ENCODE measurements at regions not wholly inside any gene's neighbourhood (a gene's known extent, or its start where the extent isn't known, plus 50 kb on each side); places are given as distances from the start of the nearest gene placed in this dataset.

DNA sequence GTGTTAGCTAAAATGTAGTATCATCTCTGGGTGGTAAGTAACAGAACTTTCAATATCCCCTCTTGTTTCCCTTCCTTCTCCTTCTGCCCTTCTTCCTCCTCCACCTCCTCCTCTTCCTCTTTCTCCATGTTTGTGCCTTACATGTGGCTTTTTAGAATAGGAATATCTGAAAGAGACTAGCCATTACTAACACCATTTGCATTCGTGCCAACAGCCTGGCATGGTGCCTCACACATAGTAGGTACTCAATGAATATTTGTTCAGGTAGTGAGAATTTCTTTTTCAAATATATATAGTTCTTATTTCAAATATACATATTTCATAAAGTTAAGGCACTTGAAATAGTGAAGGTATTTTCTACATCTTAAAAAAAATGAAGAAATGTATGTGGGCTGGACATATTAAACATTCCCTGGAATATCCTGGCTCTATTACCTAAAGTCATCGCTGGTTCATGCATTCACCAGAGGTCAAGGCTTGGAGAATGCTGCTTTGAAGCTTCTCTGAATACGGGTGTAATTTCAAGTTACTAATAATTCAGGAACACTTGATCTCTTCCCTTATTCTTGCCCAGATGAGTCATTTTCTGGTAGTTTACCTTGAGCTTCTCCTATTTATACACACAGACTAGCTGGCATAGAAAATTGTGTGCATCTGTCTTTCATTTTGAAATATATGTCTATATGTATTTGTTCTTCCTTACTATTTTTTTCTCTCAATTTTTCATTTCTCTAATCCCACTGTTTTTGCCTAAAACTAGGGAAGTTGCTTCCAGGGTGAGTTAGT lies 319.4 kb downstream of the TGFB2 start:
- no peak overlapping the region for H3K4me3 Mint-ChIP-seq (ENCODE audit: low read depth)
- H3K27me3 Mint-ChIP-seq (ENCODE audit: low read depth): no peaks in the 10 kb centered on the region

GRCh38 chr1:218665221-218665620 lies 320.1 kb downstream of the TGFB2 start:
- Mint-ChIP-seq H3K27me3 (ENCODE audit: low read depth) (no peaks in the 10 kb centered on the region), H3K36me3 (ENCODE audit: low read depth) (no peaks in the 10 kb centered on the region), H3K27ac (no peak overlapping the region), H3K9me3 (peaks cover 2% of the 10 kb centered on the region), H3K4me3 (ENCODE audit: low read depth) (no peak overlapping the region), H3K4me1 (ENCODE audit: low read depth) (no peaks in the 10 kb centered on the region)
- DNase-seq (ENCODE audit: low spot score): no peak
- intact Hi-C loops (cut with micrococcal nuclease): no loop called here

More for the DNA sequence above, 319.4 kb downstream of the TGFB2 start:
- no peaks in the 10 kb centered on the region for H3K9me3 Mint-ChIP-seq
- H3K4me1 Mint-ChIP-seq (ENCODE audit: low read depth): no peaks in the 10 kb centered on the region
- DNase-seq (ENCODE audit: low spot score): no peak
- no peaks in the 10 kb centered on the region for H3K36me3 Mint-ChIP-seq (ENCODE audit: low read depth)
- no peak overlapping the region for H3K27ac Mint-ChIP-seq
- intact Hi-C loops (cut with micrococcal nuclease): no loop called here

DNA sequence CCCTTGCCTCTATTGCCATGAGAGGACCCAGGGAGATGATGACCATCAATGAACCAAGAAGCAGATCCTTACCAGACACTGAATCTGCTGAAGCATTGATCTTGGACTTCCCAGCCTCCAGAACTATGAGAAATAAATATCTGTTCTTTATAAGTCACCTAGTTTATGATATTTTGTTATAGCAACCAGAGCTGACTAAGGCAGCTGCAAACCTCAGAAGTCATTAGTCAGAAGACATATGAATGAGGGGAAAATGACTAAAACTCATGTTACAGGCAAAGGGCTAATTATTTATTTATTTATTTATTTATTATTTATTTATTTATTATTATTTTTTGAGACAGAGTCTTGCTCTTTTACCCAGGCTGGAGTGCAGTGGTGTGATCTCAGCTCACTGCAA lies 321.1 kb downstream of the TGFB2 start:
- Mint-ChIP-seq H3K27me3 (ENCODE audit: low read depth) (no peaks in the 10 kb centered on the region), H3K27ac (no peak overlapping the region), H3K36me3 (ENCODE audit: low read depth) (no peaks in the 10 kb centered on the region), H3K4me3 (ENCODE audit: low read depth) (no peak overlapping the region), H3K9me3 (peaks cover 4% of the 10 kb centered on the region), H3K4me1 (ENCODE audit: low read depth) (no peaks in the 10 kb centered on the region)
- intact Hi-C loops (cut with micrococcal nuclease): no loop called here
- DNase-seq (ENCODE audit: low spot score): no peak

- Mint-ChIP-seq H3K36me3 (ENCODE audit: low read depth) (no peaks in the 10 kb centered on the region), H3K4me3 (ENCODE audit: low read depth) (no peak overlapping the region), H3K27me3 (ENCODE audit: low read depth) (no peaks in the 10 kb centered on the region), H3K9me3 (peaks cover 4% of the 10 kb centered on the region), H3K27ac (no peak overlapping the region), H3K4me1 (ENCODE audit: low read depth) (no peaks in the 10 kb centered on the region)
- intact Hi-C loops (cut with micrococcal nuclease): no loop called here
- DNase-seq (ENCODE audit: low spot score): no peak
Observed at GRCh38 chr1:218667781-218668516, 322.8 kb downstream of the TGFB2 start.

DNA sequence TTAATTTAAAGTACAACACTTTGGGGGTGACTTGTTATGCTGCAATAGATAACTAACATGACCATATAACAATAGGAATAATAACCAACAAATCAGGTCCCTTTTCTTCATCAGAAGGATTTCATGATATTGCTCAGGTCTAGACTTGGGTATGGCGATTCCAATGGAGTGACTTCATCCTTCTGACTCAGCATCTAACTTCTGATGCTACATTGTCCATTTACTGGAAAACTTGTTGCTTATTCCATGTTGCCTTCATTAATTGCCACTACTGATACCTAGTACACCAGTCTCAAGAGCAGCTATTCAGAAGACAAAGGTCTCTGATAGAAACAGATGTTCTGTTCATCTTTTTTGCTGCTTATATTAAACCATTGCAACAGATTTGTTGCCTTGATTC lies 324.3 kb downstream of the TGFB2 start:
- peaks cover 4% of the 10 kb centered on the region for H3K9me3 Mint-ChIP-seq
- no peaks in the 10 kb centered on the region for H3K4me1 Mint-ChIP-seq (ENCODE audit: low read depth)
- intact Hi-C loops (cut with micrococcal nuclease): no loop called here
- H3K36me3 Mint-ChIP-seq (ENCODE audit: low read depth): no peaks in the 10 kb centered on the region
- DNase-seq (ENCODE audit: low spot score): no peak
- H3K27ac Mint-ChIP-seq: no peak overlapping the region
- no peak overlapping the region for H3K4me3 Mint-ChIP-seq (ENCODE audit: low read depth)
- H3K27me3 Mint-ChIP-seq (ENCODE audit: low read depth): no peaks in the 10 kb centered on the region

DNA sequence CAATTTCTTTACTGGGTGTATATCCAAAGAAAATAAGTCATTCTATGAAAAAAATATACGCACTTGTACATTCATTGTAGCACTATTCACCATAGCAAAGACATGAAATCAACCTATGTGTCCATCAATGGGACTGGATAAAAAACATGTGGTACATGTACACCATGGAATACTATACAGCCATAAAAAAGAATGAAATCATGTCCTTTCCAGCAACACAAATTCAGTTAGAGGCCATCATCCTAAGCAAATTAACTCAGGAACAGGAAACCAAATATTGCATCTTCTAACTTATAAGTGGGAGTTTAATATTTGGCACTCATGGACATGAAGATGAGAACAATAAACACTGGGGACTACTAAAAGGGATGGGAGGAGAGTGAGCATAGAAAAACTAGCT lies 325.7 kb downstream of the TGFB2 start:
- H3K4me3 Mint-ChIP-seq (ENCODE audit: low read depth): no peak overlapping the region
- H3K27me3 Mint-ChIP-seq (ENCODE audit: low read depth): no peaks in the 10 kb centered on the region
- no peak for DNase-seq (ENCODE audit: low spot score)
- peaks cover 4% of the 10 kb centered on the region for H3K9me3 Mint-ChIP-seq
- intact Hi-C loops (cut with micrococcal nuclease): no loop called here
- no peak overlapping the region for H3K27ac Mint-ChIP-seq
- no peaks in the 10 kb centered on the region for H3K36me3 Mint-ChIP-seq (ENCODE audit: low read depth)
- H3K4me1 Mint-ChIP-seq (ENCODE audit: low read depth): no peaks in the 10 kb centered on the region

DNA sequence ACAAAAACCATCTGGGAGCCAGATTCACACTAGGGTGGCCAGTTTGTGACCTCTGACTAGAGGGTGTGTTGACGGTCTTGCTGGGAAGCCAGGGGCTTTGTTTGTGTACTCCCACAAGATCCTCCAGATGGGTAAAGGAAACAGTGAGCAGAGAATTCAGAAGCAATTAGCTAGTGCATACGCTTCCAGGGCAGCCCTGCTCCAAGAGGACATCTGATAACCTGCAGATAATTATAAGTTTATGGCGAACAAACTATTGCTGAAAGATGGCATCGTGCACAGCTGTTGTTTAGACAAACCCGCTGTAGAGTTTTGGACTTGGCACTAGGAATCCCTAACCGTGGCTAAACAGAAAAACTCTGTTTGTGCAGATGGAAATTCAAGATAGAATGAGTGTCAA lies 326.4 kb downstream of the TGFB2 start:
- DNase-seq (ENCODE audit: low spot score): no peak
- intact Hi-C loops (cut with micrococcal nuclease): no loop called here
- Mint-ChIP-seq H3K9me3 (peaks cover 4% of the 10 kb centered on the region), H3K4me3 (ENCODE audit: low read depth) (no peak overlapping the region), H3K27ac (no peak overlapping the region), H3K27me3 (ENCODE audit: low read depth) (no peaks in the 10 kb centered on the region), H3K36me3 (ENCODE audit: low read depth) (no peaks in the 10 kb centered on the region), H3K4me1 (ENCODE audit: low read depth) (no peaks in the 10 kb centered on the region)

DNA sequence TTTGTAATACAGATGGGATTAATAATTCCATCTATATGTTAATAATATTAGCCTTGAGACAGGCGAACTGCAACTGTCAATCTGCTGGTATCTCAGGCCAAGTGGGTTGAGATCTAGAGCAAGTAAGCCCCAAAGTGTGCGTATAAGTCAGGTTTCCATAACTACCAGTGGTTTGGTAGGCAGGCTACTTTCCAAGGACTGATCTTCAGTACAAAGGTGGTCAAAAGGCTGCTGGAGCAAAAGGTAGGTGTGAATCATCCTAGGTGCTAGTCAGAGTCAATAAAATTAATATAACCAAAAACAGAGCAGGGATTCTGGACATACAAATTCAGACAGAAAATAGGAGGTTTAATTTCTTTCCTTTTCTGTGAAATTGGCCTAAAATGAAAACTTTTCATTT lies 328.0 kb downstream of the TGFB2 start:
- no peak overlapping the region for H3K4me3 Mint-ChIP-seq (ENCODE audit: low read depth)
- no peaks in the 10 kb centered on the region for H3K27me3 Mint-ChIP-seq (ENCODE audit: low read depth)
- no peak for DNase-seq (ENCODE audit: low spot score)
- no peaks in the 10 kb centered on the region for H3K4me1 Mint-ChIP-seq (ENCODE audit: low read depth)
- peaks cover 4% of the 10 kb centered on the region for H3K9me3 Mint-ChIP-seq
- H3K27ac Mint-ChIP-seq: no peak overlapping the region
- no peaks in the 10 kb centered on the region for H3K36me3 Mint-ChIP-seq (ENCODE audit: low read depth)
- intact Hi-C loops (cut with micrococcal nuclease): no loop called here

DNA sequence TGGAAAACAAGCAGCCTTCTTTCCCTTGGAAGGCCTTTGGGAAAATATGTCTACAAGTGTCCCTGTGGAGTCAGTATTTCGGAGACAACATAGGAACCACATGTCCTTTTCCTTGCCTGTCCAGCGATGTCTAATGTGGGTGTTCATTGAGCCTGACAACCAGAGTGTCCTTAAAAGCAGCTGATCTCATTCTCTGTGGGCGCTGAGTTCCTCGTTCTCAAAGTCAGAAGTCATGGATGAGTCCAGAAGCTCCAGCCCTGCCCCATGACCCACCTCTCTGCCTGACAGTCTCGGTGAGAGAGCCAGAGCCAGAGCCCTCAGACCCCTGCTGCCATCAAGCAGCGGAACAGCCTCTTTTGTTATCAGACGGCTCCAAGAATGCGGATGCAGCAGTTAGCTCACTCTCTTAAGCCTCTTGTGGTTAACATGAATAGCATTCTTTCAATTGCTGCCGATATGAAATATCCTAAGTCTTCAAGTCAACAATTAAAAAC lies 329.2 kb downstream of the TGFB2 start:
- no peak overlapping the region for H3K4me3 Mint-ChIP-seq (ENCODE audit: low read depth)
- no peaks in the 10 kb centered on the region for H3K36me3 Mint-ChIP-seq (ENCODE audit: low read depth)
- H3K9me3 Mint-ChIP-seq: peaks cover 4% of the 10 kb centered on the region
- H3K27me3 Mint-ChIP-seq (ENCODE audit: low read depth): no peaks in the 10 kb centered on the region
- H3K4me1 Mint-ChIP-seq (ENCODE audit: low read depth): no peaks in the 10 kb centered on the region
- intact Hi-C loops (cut with micrococcal nuclease): no loop called here
- no peak overlapping the region for H3K27ac Mint-ChIP-seq
- no peak for DNase-seq (ENCODE audit: low spot score)

DNA sequence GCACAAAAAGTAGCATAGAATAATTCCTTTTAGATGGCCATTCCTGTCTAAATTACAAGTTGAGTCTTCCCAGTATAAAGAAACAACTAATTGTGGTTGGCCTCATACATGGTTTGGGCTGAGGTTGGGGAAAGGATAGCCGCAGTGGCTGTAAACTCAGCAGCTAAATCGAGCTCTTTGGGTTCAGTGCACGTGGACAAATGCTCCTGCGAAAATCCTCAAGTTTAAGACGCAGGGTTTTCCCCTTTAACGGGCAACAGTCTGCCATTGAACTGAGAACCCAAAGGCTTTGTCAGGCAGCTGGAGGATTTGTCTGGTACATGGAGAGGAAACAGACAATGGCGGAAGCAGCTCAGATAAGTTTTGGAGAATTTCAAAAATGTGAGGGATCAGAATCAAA lies 331.9 kb downstream of the TGFB2 start:
- intact Hi-C loops (cut with micrococcal nuclease): no loop called here
- DNase-seq (ENCODE audit: low spot score): no peak
- H3K4me3 Mint-ChIP-seq (ENCODE audit: low read depth): no peak overlapping the region
- no peaks in the 10 kb centered on the region for H3K27me3 Mint-ChIP-seq (ENCODE audit: low read depth)
- H3K4me1 Mint-ChIP-seq (ENCODE audit: low read depth): no peaks in the 10 kb centered on the region
- H3K27ac Mint-ChIP-seq: no peak overlapping the region
- H3K36me3 Mint-ChIP-seq (ENCODE audit: low read depth): no peaks in the 10 kb centered on the region
- no peaks in the 10 kb centered on the region for H3K9me3 Mint-ChIP-seq

DNA sequence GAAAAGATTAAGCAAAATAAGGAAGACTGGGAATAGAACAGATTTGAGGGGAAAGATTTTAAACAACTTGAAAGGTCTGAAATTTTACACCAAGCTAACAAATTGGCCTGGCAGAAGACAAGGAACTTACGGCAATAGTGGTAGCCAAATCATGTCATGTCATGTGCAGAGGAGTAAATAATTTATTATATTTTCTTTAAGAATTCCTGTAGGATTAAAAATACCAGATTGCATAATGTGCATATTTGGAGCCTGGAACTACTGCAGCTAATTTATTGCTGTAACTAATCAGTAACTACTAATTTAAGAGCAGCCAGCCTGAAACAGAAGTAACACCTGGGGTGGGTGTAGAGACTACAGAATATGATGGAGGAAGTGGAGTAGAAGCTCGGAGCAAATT lies 334.3 kb downstream of the TGFB2 start:
- Mint-ChIP-seq H3K9me3 (no peaks in the 10 kb centered on the region), H3K4me3 (ENCODE audit: low read depth) (no peak overlapping the region)

GRCh38 chr1:218679988-218680748 lies 335.0 kb downstream of the TGFB2 start:
- H3K4me3 Mint-ChIP-seq (ENCODE audit: low read depth): no peak overlapping the region
- no peak for DNase-seq (ENCODE audit: low spot score)
- H3K9me3 Mint-ChIP-seq: no peaks in the 10 kb centered on the region
- no peaks in the 10 kb centered on the region for H3K27me3 Mint-ChIP-seq (ENCODE audit: low read depth)
- H3K27ac Mint-ChIP-seq: no peak overlapping the region
- intact Hi-C loops (cut with micrococcal nuclease): no loop called here
- H3K36me3 Mint-ChIP-seq (ENCODE audit: low read depth): no peaks in the 10 kb centered on the region
- H3K4me1 Mint-ChIP-seq (ENCODE audit: low read depth): no peaks in the 10 kb centered on the region

More for the DNA sequence above, 334.3 kb downstream of the TGFB2 start:
- no peaks in the 10 kb centered on the region for H3K27me3 Mint-ChIP-seq (ENCODE audit: low read depth)
- no peaks in the 10 kb centered on the region for H3K4me1 Mint-ChIP-seq (ENCODE audit: low read depth)
- DNase-seq (ENCODE audit: low spot score): no peak
- H3K36me3 Mint-ChIP-seq (ENCODE audit: low read depth): no peaks in the 10 kb centered on the region
- intact Hi-C loops (cut with micrococcal nuclease): no loop called here
- no peak overlapping the region for H3K27ac Mint-ChIP-seq

DNA sequence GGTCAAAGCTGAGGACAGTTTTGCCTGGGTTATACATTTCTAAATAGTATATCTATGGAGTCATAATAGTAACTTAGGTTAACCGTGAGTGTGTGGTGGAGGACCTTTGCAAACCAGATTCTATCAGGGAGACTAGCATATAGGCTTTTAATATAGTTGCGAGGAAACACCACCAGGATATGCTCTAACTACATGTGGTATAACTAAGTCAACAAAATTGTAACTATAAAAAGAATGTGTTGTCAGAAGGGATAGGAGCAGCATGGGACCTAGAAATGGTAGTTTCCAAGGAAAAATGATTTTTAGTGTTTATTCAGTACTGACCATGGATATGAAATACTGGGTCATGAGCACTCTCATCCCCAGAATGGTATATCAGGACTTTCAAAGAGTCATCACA lies 338.1 kb downstream of the TGFB2 start:
- H3K4me3 Mint-ChIP-seq (ENCODE audit: low read depth): no peak overlapping the region
- no peak for DNase-seq (ENCODE audit: low spot score)
- H3K9me3 Mint-ChIP-seq: no peaks in the 10 kb centered on the region
- no peak overlapping the region for H3K27ac Mint-ChIP-seq
- intact Hi-C loops (cut with micrococcal nuclease): no loop called here
- no peaks in the 10 kb centered on the region for H3K36me3 Mint-ChIP-seq (ENCODE audit: low read depth)
- H3K4me1 Mint-ChIP-seq (ENCODE audit: low read depth): no peaks in the 10 kb centered on the region
- H3K27me3 Mint-ChIP-seq (ENCODE audit: low read depth): no peaks in the 10 kb centered on the region
